Tibial nerve (tissue), 4 donors: ENCODE measurements at regions not wholly inside any gene's neighbourhood (a gene's known extent, or its start where the extent isn't known, plus 50 kb on each side); places are given as distances from the start of the nearest gene placed in this dataset.

ENCODE experiments used
- DNase-seq, 2 donors: peaks; one replicate each; pipeline ENCODE4 v3.0.0-alpha.2; 2019; ENCODE audit warnings: low spot score in 2 of 2
- H3K27ac ChIP-seq, 4 donors: fragments of 200-600 bp; sonication (generic) in 3 of 4; one replicate each; pipeline ENCODE4 v1.5.1; 2017 to 2019; ENCODE audit warnings: mild to moderate bottlenecking in 1 of 4
- H3K27me3 ChIP-seq, 2 donors: fragments of 200-600 bp; sonication (generic) in 1 of 2; one replicate each; pipeline versions ENCODE4 v1.5.1 to v1.6.0; 2017 to 2019
- H3K36me3 ChIP-seq, 3 donors: fragments of 200-600 bp; sonication (generic); one replicate each; pipeline ENCODE4 v1.5.1; 2018 to 2019
- H3K4me1 ChIP-seq, 4 donors: fragments of 200-600 bp; sonication (generic) in 3 of 4; one replicate each; pipeline ENCODE4 v1.5.1; 2017 to 2019
- H3K4me3 ChIP-seq, 4 donors: fragments of 200-600 bp; sonication (generic) in 3 of 4; one replicate each; pipeline ENCODE4 v1.5.1; 2017 to 2019; ENCODE audit warnings: mild to moderate bottlenecking in 1 of 4, moderate library complexity in 1 of 4
- H3K9me3 ChIP-seq, 4 donors: fragments of 200-600 bp; sonication (generic) in 3 of 4; one replicate each; pipeline ENCODE4 v1.5.1; 2017 to 2019
- CTCF ChIP-seq, 5 experiments: fragments of 200-600 bp in 3 of 5; fragments of 450-650 bp in 2 of 5; sonication (generic) in 3 of 5; IDR thresholded peaks; one replicate each; pipeline ENCODE4 v1.5.1; 2016 to 2019; ENCODE audit warnings: antibody characterized with exemption in 5 of 5, mild to moderate bottlenecking in 3 of 5, moderate library complexity in 2 of 5
- EP300 ChIP-seq, 2 donors: sonication (generic); formaldehyde crosslinking; IDR thresholded peaks; one replicate each; pipeline ENCODE4 v1.6.1; 2017; ENCODE audit warnings: antibody characterized with exemption in 2 of 2, mild to moderate bottlenecking in 1 of 2
- POLR2A ChIP-seq, 2 donors: fragments of 450-650 bp; IDR thresholded peaks; one replicate each; pipeline ENCODE4 v1.6.1; 2017; ENCODE audit warnings: antibody characterized with exemption in 2 of 2, mild to moderate bottlenecking in 2 of 2, moderate library complexity in 2 of 2
- WGBS, 2 donors: methylation state at CpG; one replicate each; pipeline ENCODE4 v1.1.5; 2018; 5-methylcytosine and 5-hydroxymethylcytosine counted together

- H3K9me3 ChIP-seq = peaks cover 0 to 5% (median 2%) of the 10 kb centered on the region in 4 donors
- TF ChIP-seq CTCF (IDR thresholded peaks at IDR 0.05) (no peak), POLR2A (IDR thresholded peaks at IDR 0.05) (no peak), EP300 (IDR thresholded peaks at IDR 0.05) (no peak)
- 62 to 66% methylated on average over 2 of the region's 2 CpGs for WGBS, 2 donors
- H3K27me3 ChIP-seq = no peaks in the 10 kb centered on the region
- no peak for DNase-seq
- no peaks in the 10 kb centered on the region for H3K36me3 ChIP-seq
- no peak overlapping the region for H3K27ac ChIP-seq
- peaks cover 0 to 7% (median 0%) of the 10 kb centered on the region in 4 donors for H3K4me1 ChIP-seq
- H3K4me3 ChIP-seq = no peak overlapping the region
Measured at GRCh38 chr5:84696651-84697050, 312.0 kb upstream of the EDIL3 start.

DNA sequence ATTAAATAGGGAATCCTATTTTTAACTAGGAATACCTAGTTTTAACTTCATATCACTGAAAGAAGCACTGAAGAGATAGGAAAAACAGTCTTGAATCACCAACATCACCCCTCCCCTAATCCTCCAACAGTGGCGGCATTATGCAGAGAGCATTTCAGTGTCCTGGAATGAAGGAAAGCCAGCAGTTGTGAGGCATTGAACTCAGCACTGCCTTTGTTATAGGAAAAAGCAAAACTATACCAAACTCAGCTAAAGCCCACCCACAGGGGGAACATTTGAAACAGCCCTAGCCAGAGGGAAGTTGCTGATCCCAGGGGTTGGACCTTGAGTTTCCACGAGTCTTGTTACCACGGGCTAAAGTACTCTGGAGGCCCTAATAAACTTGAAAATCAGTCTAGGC is 310.6 kb upstream of the EDIL3 start:
- DNase-seq = no peak
- Histone ChIP-seq H3K27ac (no peak overlapping the region), H3K4me1 (peaks cover 0 to 7% (median 0%) of the 10 kb centered on the region in 4 donors), H3K4me3 (no peak overlapping the region), H3K36me3 (no peaks in the 10 kb centered on the region), H3K27me3 (no peaks in the 10 kb centered on the region), H3K9me3 (peaks cover 0 to 5% (median 2%) of the 10 kb centered on the region in 4 donors)
- 65 to 76% methylated on average over 3 of the region's 3 CpGs for WGBS, 2 donors
- TF ChIP-seq CTCF (IDR thresholded peaks at IDR 0.05) (no peak), POLR2A (IDR thresholded peaks at IDR 0.05) (no peak), EP300 (IDR thresholded peaks at IDR 0.05) (no peak)

DNA sequence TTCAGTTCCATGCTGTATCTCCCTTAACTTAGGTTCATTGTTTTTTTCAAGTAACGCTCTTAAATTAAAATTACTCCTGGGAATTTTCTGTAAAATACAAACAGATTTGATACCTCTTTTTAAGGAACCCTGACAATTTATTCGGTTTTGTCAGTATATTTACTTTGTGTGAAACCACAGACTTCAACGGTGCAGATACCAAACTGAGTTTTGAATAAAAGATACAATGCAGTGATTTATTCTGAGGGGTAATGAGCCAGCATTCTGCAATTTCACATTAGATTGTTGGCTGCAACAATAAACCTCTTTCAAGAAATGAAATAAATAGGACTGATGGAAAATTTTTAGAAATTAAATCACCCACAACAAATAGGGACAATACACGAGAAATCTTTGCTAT is 308.6 kb upstream of the EDIL3 start:
- Histone ChIP-seq H3K4me1 (peaks cover 0 to 7% (median 0%) of the 10 kb centered on the region in 4 donors), H3K27me3 (no peaks in the 10 kb centered on the region), H3K4me3 (no peak overlapping the region), H3K9me3 (peaks cover 0 to 5% (median 2%) of the 10 kb centered on the region in 4 donors), H3K27ac (no peak overlapping the region), H3K36me3 (no peaks in the 10 kb centered on the region)
- 23 to 42% methylated on average over 4 of the region's 4 CpGs for WGBS, 2 donors
- DNase-seq = no peak
- no peak for TF ChIP-seq POLR2A (IDR thresholded peaks at IDR 0.05)

DNA sequence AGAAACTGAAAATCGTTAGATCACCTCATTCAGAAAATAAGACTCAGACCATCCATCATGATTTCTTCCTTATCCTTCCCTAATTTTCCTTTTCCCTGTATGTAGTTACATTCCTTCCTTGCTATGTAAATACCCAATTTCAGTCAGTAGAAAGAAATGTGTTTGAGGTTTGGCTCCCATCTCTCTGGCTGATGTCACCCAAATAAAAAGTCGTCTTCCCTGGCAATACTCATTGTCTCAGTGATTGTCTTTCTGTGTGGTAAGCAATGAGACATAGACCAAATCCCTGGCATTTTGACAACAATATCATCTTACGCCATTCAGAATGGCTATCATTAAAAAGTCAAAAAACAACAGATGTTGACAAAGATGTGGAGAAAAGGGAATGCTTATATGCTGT is 303.9 kb upstream of the EDIL3 start:
- WGBS, 2 donors = 31 to 33% methylated on average over 3 of the region's 3 CpGs
- no peak for TF ChIP-seq CTCF (IDR thresholded peaks at IDR 0.05)

DNA sequence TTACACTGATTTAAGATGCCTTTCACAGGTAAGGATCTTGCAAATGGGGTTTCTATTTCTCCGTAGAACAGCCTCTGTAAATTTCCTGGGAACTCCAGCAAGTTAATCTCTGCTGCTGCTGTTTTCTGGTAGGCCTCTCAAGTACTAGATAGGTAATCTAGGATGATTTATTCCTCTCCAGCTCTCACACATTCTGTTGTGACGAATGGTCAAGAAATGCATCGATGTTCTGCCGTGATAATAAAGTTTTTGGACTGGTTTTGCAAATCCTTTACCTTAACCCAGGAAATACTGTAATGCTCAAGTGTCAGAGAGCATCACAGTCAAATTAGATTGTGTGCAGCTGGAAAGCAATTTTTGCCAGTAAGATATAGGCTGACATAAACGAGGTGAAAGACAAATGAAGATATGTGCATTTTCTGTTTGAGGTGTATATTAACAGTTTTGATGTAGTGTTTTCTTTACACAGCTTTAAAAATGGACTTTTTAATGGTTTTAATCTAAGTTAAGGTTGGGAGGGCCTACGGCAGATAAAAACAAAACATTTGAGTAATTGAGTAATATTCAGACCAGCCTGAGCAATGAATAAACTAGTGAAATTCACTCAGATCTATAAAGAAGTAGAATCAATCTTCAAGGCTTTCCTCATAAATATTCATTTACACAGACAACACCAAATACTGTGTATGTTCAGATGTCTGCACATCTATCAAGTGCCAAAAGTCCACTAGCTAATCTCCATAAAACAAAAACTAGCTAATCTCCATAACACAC is 300.6 kb upstream of the EDIL3 start:
- Histone ChIP-seq H3K9me3 (no peaks in the 10 kb centered on the region), H3K27ac (no peak overlapping the region), H3K36me3 (no peaks in the 10 kb centered on the region), H3K4me1 (no peaks in the 10 kb centered on the region), H3K27me3 (no peaks in the 10 kb centered on the region), H3K4me3 (no peak overlapping the region)
- WGBS, 2 donors = 66 to 70% methylated on average over 6 of the region's 6 CpGs
- DNase-seq = no peak
- no peak for TF ChIP-seq POLR2A (IDR thresholded peaks at IDR 0.05)
- TF ChIP-seq EP300 (IDR thresholded peaks at IDR 0.05) = no peak
- no peak for TF ChIP-seq CTCF (IDR thresholded peaks at IDR 0.05)

More for the DNA sequence above, 303.9 kb upstream of the EDIL3 start:
- H3K4me3 ChIP-seq = no peak overlapping the region
- no peaks in the 10 kb centered on the region for H3K36me3 ChIP-seq
- H3K4me1 ChIP-seq = peaks cover 0 to 5% (median 0%) of the 10 kb centered on the region in 4 donors
- no peak for DNase-seq
- H3K9me3 ChIP-seq = no peaks in the 10 kb centered on the region
- H3K27me3 ChIP-seq = no peaks in the 10 kb centered on the region
- no peak overlapping the region for H3K27ac ChIP-seq
